WI38 (cell line): ENCODE measurements at regions not wholly inside any gene's neighbourhood (a gene's known extent, or its start where the extent isn't known, plus 50 kb on each side); places are given as distances from the start of the nearest gene placed in this dataset.
"Not testable (repeated sequence)": the region's sequence is repeated elsewhere in the genome, so short reads cannot be mapped to it uniquely, and the experiment has no call there.

Source experiments
- H3K4me3 ChIP-seq: 2 replicates; pipeline ENCODE4 v1.5.1; 2011; ENCODE audit warnings: low read depth, mild to moderate bottlenecking, control low read depth, low read length
- TF ChIP-seq, protein P1 (sequence below): IDR thresholded peaks from 2 replicates; pipeline ENCODE4 v1.5.1; 2012; ENCODE audit warnings: low read depth, mild to moderate bottlenecking, control low read depth, low read length

- no peak overlapping the region for H3K4me3 ChIP-seq
- TF ChIP-seq, protein P1, sequence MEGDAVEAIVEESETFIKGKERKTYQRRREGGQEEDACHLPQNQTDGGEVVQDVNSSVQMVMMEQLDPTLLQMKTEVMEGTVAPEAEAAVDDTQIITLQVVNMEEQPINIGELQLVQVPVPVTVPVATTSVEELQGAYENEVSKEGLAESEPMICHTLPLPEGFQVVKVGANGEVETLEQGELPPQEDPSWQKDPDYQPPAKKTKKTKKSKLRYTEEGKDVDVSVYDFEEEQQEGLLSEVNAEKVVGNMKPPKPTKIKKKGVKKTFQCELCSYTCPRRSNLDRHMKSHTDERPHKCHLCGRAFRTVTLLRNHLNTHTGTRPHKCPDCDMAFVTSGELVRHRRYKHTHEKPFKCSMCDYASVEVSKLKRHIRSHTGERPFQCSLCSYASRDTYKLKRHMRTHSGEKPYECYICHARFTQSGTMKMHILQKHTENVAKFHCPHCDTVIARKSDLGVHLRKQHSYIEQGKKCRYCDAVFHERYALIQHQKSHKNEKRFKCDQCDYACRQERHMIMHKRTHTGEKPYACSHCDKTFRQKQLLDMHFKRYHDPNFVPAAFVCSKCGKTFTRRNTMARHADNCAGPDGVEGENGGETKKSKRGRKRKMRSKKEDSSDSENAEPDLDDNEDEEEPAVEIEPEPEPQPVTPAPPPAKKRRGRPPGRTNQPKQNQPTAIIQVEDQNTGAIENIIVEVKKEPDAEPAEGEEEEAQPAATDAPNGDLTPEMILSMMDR: no peak
These were observed 80.2 kb upstream of the PPP2R2D start for GRCh38 chr10:131820626-131821025.

GRCh38 chr10:131821378-131822012, 79.3 kb upstream of the PPP2R2D start:
- H3K4me3 ChIP-seq: no peak overlapping the region
- TF ChIP-seq, protein P1: no peak

GRCh38 chr10:131822013-131822691, 78.7 kb upstream of the PPP2R2D start:
- H3K4me3 ChIP-seq: no peak overlapping the region
- TF ChIP-seq, protein P1: no peak

GRCh38 chr10:131822692-131823245, 78.0 kb upstream of the PPP2R2D start:
- no peak overlapping the region for H3K4me3 ChIP-seq
- TF ChIP-seq, protein P1: no peak

DNA sequence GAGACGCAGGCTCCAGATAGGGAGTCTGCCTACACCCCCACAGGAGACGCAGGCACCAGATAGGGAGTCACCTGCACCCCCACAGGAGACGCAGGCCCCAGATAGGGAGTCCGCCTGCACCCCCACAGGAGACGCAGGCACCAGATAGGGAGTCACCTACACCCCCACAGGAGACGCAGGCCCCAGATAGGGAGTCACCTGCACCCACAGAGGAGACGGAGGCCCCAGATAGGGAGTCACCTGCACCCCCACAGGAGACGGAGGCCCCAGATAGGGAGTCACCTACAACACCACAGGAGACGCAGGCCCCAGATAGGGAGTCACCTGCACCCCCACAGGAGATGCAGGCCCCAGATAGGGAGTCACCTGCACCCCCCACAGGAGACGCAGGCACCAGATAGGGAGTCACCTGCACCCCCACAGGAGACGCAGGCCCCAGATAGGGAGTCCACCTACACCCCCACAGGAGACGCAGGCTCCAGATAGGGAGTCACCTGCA, 77.2 kb upstream of the PPP2R2D start:
- not testable (repeated sequence) for H3K4me3 ChIP-seq

DNA sequence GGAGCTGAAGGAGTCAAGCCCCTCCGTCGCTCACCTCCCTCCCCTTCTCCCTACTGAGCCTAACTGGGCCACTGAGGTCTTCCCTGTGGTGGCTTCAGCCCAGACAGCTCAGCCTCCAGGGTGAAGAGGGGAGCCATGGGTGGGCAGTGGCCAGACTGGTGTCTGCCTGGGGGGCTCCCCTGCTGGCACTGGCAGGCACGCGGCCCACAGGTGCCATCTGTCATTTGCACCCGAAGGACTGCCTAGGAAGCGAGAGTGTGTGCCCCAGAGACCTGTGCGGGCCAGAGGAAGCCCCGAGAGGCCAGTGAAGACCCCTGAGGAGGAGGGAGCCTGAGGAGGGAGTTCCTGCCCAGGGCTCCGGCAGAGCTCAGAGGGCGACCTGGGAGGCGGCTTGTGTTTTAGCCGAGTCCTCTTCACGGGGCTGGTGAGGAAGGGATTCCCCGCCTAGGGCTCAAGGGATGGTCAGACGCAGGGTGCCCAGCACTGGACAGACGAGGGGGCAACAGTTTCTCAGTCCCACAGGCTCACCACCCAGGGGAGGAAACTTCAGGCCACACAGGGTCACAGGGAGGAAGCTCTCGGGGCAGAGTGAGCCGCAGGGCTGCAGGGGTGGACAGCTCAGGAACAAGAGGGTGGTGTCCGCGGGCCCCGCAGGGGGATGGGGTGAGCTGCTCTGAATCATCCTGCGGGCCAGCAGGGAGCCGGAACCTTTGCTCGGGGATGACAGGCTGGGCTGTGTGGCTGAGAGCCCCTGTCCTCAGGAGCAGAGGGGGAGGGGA, 76.2 kb upstream of the PPP2R2D start:
- TF ChIP-seq, protein P1: no peak
- H3K4me3 ChIP-seq: no peak overlapping the region

GRCh38 chr10:131825150-131825848, 75.5 kb upstream of the PPP2R2D start:
- no peak overlapping the region for H3K4me3 ChIP-seq
- TF ChIP-seq, protein P1: no peak
